ENCODE measurements at regions not wholly inside any gene's neighbourhood (a gene's known extent, or its start where the extent isn't known, plus 50 kb on each side); places are given as distances from the start of the nearest gene placed in this dataset.

DNA sequence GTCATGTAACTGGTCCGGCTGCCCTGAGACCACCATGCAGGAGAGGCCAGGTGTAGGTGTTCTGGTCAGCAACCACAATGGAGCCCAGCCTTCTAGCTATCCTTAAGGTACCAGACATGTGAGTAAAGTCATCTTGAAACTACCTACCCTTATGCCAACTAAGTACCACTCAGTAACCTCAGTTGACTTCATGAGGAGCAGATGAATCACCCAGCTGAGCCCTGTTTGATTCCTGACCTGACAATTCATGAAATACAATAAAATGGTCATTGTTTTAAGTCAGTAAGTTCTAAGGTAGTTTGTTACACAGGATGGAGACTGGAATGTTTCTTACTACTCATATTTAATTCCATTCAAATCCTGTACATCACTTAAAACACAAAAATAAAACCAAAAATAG is 113.1 kb upstream of the LMO4 start:
- H3K4me1 ChIP-seq, result peaks cover 0 to 8% (median 0%) of the 10 kb centered on the region in 4 donors
- WGBS, 2 donors, result 93 to 100% methylated on average over 1 of the region's 1 CpG

DNA sequence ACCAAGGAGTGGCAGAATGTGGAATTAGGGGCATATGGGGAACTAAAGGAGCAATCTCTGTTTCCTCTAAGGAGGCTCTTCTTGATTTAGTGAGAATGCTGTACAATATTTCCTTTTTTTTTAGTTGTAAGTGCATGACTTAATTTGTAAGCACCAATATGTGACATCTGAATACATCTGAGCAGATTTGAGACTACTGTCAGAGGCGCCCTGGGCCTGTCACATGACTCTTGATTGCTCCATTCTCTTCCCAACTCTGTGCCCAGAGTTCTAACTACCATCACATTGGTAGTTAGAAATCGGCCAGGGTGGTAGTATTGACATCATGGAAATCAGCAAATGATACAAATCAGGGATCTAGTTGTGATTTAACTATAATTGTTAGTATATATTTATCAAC is 110.1 kb upstream of the LMO4 start:
- Histone ChIP-seq H3K27me3 (no peaks in the 10 kb centered on the region), H3K27ac (no peak overlapping the region), H3K4me1 (peaks cover 0 to 8% (median 0%) of the 10 kb centered on the region in 4 donors), H3K9me3 (peaks cover 0 to 7% (median 0%) of the 10 kb centered on the region in 4 donors), H3K36me3 (no peaks in the 10 kb centered on the region), H3K4me3 (no peak overlapping the region)
- TF ChIP-seq EP300 (IDR thresholded peaks at IDR 0.05), result no peak
- no peak for TF ChIP-seq POLR2AphosphoS5 (IDR thresholded peaks at IDR 0.05)
- ATAC-seq (ENCODE audit: low FRiP score in 2 of 2) (no peak), DNase-seq (no peak)
- 58 to 83% methylated on average over 2 of the region's 2 CpGs for WGBS, 2 donors

More for the DNA sequence above, 113.1 kb upstream of the LMO4 start:
- no peak for ATAC-seq (ENCODE audit: low FRiP score in 2 of 2)
- Histone ChIP-seq H3K9me3 (peaks cover 0 to 7% (median 0%) of the 10 kb centered on the region in 4 donors), H3K27ac (no peak overlapping the region), H3K36me3 (no peaks in the 10 kb centered on the region), H3K27me3 (no peaks in the 10 kb centered on the region), H3K4me3 (no peak overlapping the region)
- TF ChIP-seq EP300 (IDR thresholded peaks at IDR 0.05) (no peak), POLR2A (IDR thresholded peaks at IDR 0.05) (no peak), POLR2AphosphoS5 (IDR thresholded peaks at IDR 0.05) (no peak)
- TF ChIP-seq, protein P1, sequence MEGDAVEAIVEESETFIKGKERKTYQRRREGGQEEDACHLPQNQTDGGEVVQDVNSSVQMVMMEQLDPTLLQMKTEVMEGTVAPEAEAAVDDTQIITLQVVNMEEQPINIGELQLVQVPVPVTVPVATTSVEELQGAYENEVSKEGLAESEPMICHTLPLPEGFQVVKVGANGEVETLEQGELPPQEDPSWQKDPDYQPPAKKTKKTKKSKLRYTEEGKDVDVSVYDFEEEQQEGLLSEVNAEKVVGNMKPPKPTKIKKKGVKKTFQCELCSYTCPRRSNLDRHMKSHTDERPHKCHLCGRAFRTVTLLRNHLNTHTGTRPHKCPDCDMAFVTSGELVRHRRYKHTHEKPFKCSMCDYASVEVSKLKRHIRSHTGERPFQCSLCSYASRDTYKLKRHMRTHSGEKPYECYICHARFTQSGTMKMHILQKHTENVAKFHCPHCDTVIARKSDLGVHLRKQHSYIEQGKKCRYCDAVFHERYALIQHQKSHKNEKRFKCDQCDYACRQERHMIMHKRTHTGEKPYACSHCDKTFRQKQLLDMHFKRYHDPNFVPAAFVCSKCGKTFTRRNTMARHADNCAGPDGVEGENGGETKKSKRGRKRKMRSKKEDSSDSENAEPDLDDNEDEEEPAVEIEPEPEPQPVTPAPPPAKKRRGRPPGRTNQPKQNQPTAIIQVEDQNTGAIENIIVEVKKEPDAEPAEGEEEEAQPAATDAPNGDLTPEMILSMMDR (IDR thresholded peaks at IDR 0.05), result no peak
- DNase-seq, result no peak

DNA sequence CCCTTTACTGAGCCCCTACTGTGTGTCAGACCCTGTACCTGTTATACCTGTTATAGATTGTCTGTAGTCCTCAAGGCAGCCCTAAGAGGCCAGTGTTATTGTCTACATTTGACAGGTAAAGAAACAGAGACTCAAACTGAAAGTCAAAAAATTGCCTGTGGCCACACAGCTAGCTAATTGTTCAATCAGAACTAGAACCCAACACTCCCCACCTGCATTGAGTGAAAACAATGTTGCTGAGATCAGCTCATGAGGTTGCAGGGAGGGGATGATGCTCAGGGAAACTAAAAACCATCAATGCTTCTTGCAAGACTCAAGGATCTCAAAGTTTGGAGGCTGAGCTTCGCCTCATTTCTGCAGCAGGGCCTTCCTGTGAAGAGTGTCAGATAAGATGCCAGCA is 109.5 kb upstream of the LMO4 start:
- WGBS, 2 donors, result 60 to 94% methylated on average over 1 of the region's 1 CpG
- Histone ChIP-seq H3K4me1 (peaks cover 0 to 8% (median 0%) of the 10 kb centered on the region in 4 donors), H3K27ac (no peak overlapping the region), H3K9me3 (peaks cover 0 to 7% (median 0%) of the 10 kb centered on the region in 4 donors), H3K4me3 (no peak overlapping the region), H3K36me3 (no peaks in the 10 kb centered on the region), H3K27me3 (no peaks in the 10 kb centered on the region)
- DNase-seq (no peak), ATAC-seq (ENCODE audit: low FRiP score in 2 of 2) (no peak)
- TF ChIP-seq EP300 (IDR thresholded peaks at IDR 0.05) (no peak), POLR2AphosphoS5 (IDR thresholded peaks at IDR 0.05) (no peak), POLR2A (IDR thresholded peaks at IDR 0.05) (no peak)
- TF ChIP-seq, protein P1 (IDR thresholded peaks at IDR 0.05), result no peak

DNA sequence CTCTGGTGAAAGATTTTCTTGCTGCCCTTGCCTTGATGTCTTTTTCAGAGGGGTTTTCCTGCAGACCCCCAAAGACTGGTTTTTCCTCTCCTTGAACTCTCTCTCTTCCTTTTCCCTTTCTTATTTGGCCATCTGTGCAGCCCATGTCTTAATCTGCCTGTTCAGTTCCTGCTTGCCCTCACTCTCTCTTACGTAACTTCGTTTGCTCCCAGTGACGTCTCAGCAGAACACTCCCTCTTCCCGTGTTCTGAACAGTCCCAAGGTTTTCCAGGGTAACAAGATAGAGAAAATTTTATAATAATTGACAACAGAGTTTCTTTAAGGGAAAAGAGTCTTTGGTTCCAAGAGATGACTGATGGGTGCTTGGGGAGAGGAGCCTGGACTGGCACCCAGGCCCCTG is 109.1 kb upstream of the LMO4 start:
- 25 to 52% methylated on average over 4 of the region's 4 CpGs for WGBS, 2 donors
- no peak overlapping the region for H3K4me3 ChIP-seq
- H3K4me1 ChIP-seq, result peaks cover 0 to 8% (median 0%) of the 10 kb centered on the region in 4 donors
- DNase-seq (no peak), ATAC-seq (ENCODE audit: low FRiP score in 2 of 2) (no peak)
- no peaks in the 10 kb centered on the region for H3K36me3 ChIP-seq
- H3K27ac ChIP-seq, result no peak overlapping the region
- peaks cover 0 to 7% (median 0%) of the 10 kb centered on the region in 4 donors for H3K9me3 ChIP-seq
- H3K27me3 ChIP-seq, result no peaks in the 10 kb centered on the region
- TF ChIP-seq, protein P1 (IDR thresholded peaks at IDR 0.05), result no peak
- no peak for TF ChIP-seq POLR2AphosphoS5 (IDR thresholded peaks at IDR 0.05)
- TF ChIP-seq EP300 (IDR thresholded peaks at IDR 0.05), result no peak
- no peak for TF ChIP-seq POLR2A (IDR thresholded peaks at IDR 0.05)

DNA sequence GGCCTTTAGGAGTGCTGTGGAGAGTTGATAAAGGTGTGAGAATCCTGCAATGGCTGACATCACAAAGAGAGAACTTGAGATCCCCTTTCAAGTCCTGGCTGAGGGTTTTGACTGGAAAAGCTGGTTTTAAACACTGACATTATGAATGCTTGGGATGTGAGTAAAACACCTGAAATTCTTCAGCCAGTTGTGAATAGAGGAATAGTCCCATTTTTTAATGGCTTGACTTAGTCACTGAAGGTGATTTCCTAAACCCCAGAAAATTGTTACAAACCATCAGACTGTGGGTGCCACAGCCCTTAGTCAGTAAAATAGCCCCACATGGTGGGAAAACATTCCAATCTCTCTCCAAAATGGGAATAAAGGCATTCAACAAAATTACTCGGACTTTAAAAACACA is 107.7 kb upstream of the LMO4 start:
- Histone ChIP-seq H3K27me3 (no peaks in the 10 kb centered on the region), H3K9me3 (no peaks in the 10 kb centered on the region), H3K36me3 (no peaks in the 10 kb centered on the region), H3K27ac (no peak overlapping the region), H3K4me3 (no peak overlapping the region), H3K4me1 (peaks cover 0 to 8% (median under 1%) of the 10 kb centered on the region in 4 donors)
- no peak for ATAC-seq (ENCODE audit: low FRiP score in 2 of 2)
- WGBS, 2 donors, result 93 to 96% methylated on average over 1 of the region's 1 CpG
- TF ChIP-seq, protein P1 (IDR thresholded peaks at IDR 0.05), result no peak
- TF ChIP-seq POLR2AphosphoS5 (IDR thresholded peaks at IDR 0.05), result no peak
- TF ChIP-seq EP300 (IDR thresholded peaks at IDR 0.05), result no peak
- no peak for TF ChIP-seq POLR2A (IDR thresholded peaks at IDR 0.05)
- DNase-seq, result no peak
